Activated CD4-positive, alpha-beta T cell treated with anti-CD3 and anti-CD28 coated beads, Interleukin-2, amount 50 U/mL, for 4 hours (primary cell): ENCODE measurements at regions not wholly inside any gene's neighbourhood (a gene's known extent, or its start where the extent isn't known, plus 50 kb on each side); places are given as distances from the start of the nearest gene placed in this dataset.

Experiments
- DNase-seq, 2 experiments: peaks; one replicate each; pipeline ENCODE4 v3.0.0-alpha.2; 2020

GRCh38 chr10:44326474-44327030 lies 58.3 kb downstream of the CXCL12 start:
- DNase-seq = no peak

GRCh38 chr10:44325596-44326307 lies 59.1 kb downstream of the CXCL12 start:
- no peak for DNase-seq

DNA sequence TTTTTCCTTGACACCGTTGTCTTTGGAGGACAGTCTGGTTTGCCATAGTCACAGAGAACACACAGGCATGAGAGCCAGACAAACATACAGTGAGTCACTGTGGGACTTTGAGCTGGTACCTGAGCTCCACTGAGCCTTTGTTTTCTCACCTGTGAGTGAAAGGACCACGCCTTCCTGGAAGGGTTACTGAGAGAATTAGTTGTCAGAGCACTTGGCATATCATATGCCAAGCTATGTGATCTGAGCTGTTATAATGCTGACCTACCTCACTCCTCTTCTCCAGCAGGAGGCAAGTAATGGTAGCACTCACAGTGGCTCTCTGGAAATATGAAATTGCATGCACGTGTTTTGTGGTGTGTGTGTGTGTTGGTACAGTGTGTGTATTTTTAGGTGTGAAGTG lies 59.7 kb downstream of the CXCL12 start:
- DNase-seq = no peak

DNA sequence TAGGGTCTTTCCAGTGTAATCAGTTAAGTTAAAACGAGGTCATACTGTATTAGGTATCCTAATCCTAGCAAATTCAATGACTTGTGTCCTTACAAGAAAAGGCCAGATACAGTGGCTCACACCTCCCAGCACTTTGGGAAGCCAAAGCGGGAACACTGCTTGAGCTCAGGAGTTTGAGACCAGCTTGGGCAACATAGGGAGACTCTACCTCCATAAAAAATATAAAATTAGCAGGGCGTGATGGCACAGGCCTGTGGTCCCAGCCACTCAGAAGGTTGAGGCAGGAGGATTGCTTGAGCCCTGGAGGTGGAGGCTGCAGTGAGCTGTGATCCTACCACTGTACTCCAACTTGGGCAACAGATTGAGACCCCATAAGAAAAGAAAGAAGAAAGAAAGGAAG lies 61.1 kb downstream of the CXCL12 start:
- DNase-seq = no peak

GRCh38 chr10:44322137-44322536 lies 62.8 kb downstream of the CXCL12 start:
- no peak for DNase-seq

GRCh38 chr10:44320756-44321155 lies 64.1 kb downstream of the CXCL12 start:
- DNase-seq = no peak

DNA sequence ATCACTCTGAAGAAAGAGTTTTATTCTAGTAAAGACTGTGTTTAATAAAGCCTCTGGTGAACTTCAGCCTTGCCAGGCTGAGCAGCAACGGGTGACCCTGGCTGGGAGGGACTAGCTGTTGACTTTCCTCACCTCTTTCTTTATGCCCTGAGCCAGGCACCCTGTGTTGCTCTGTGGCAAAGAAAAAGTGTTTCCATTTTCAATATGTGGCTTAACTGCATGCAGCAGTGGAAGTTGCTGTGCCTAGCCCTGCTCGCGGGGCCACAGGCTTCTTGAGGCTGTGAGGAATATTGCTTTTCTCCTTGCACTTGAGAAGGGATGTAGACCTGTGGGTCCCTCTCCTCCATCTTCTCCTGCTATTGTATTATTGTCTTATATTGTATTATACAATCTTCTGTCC lies 67.0 kb downstream of the CXCL12 start:
- no peak for DNase-seq

DNA sequence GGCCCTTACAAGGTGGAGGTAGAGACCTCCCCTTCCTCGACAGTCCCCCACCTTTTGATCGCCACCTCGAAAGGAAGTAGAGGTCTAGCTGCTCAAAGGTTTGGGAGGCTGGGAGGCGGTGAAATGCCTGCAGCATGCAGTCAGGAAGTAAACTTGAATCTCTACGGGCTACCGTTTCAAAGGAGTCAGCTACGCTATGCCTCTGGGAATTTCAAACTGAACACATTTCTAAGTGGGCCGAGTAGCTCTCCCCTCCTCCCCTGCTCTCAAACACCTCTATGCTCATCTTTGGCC lies 68.0 kb downstream of the CXCL12 start:
- DNase-seq = no peak

DNA sequence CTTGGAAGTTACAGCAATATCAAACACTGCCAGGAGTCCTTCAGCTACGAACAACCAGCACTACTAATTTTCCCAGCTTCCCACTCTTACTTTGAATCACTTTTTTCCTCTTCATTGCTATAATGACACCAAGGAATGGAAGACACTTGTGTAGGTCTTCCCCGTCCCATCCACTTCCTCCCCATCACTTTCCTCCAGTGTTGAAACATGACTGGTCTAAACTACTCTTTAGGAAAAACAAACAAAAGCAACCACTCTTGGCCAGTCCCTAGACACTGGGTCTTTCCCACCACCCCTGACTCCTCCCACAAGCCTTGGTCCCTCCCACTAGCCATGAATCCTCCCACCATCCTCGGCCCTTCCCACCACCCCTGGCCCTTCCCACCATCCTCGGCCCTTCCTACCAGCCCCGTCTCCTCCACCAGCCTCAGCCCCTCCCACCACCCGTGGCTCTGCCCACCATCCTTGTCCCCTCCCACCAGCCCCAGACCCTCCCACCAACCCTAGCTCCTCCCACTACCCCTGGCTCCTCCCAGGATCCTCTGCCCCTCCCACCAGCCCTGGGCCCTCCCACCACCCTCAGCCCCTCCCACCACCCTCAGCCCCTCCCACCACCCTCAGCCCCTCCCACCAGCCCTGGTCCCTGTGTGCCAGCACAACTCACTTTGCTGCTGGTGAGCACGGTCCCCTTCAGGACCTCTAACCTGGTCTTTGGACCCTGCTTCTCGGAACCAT lies 68.5 kb downstream of the CXCL12 start:
- DNase-seq = no peak

DNA sequence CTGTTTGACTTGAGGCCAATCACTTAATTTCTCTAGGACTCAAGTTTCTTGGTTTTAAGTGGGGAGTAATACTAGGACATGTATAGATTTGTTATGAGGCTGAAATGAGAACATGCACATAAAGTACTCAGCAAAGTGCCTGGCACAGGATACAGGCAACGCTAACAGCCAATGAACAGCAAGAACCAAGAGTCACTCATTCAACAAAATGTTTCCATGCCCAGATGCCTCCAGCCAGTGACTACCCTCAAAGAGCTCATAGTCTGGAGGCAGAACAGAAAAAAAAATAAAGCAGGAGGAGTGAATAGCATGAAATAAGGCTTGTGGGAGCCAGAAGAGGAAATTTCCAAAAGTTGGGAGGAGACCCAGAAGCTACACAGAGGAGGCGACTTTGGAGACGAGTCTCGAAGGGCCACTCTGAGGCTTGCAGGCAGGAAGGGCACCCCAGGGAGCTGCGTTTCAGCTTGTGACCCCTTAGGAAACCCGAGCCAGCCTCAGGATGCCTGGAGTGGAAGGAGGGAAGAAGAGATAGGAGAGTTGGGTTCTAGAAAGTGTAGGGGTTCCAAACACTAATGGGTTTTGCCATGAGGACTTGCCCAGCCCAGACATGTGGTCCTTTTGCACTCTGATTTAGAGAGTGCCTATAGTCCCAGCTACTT lies 70.0 kb downstream of the CXCL12 start:
- DNase-seq = no peak

DNA sequence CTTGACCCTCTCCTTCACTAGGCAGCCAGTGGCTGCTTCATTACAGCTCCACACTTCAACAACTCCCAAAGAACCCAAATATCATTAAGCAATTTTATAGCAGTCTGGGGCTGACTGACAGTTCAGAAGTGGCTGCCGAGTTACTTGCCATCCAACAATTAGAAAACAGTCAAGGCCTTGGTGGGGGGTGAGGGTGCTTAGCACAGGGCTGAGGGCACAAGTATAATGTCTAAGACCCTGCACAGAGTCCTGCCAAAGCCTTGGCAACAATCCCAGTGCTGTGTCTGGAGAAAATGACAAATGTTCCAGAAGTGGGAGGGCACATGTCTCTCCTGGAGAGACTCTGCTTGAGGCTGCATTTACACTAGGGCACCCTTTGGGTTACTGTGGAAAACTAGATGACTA lies 71.1 kb downstream of the CXCL12 start:
- DNase-seq = no peak

DNA sequence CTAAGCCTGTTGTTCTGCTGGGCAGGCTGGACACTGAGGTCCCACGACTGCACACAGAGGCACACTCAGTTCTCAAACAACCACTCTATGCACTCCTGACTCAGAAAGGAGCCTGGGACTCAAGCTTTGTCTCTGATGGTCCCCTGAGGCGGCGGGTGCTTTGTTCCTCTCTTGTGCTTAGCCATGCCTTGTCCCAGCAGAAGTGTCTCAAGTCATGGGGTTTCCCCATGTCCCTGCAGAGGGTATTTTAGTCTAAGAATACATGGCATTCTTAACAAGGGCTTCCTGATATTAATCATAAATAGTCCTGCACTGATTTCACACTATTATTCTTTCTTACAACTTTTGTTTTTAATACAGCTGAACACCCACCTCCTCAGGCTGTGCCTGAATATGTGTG lies 72.5 kb downstream of the CXCL12 start:
- DNase-seq = no peak

DNA sequence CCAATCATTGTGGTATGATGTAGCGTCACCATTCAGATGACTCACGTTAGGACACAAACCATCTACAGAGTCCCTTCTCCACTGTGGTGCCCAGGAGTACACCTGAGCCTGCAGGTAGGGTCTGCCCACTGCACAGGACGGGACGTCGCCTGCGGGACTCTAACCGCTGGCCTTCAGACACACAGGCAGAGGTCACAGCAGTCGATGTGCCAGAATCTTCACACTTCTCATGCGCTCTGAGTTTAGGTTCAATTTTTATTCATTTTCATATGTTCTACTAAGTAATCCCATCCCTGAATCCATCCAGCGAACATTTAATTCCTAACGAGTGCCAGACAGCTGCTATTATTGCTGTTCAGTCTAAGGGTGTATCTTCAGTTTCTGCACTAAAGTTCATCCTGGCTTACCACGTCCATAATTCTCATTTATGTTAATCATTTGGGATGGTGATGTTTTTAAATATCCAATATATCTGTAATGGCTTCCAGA lies 73.3 kb downstream of the CXCL12 start:
- DNase-seq = no peak

DNA sequence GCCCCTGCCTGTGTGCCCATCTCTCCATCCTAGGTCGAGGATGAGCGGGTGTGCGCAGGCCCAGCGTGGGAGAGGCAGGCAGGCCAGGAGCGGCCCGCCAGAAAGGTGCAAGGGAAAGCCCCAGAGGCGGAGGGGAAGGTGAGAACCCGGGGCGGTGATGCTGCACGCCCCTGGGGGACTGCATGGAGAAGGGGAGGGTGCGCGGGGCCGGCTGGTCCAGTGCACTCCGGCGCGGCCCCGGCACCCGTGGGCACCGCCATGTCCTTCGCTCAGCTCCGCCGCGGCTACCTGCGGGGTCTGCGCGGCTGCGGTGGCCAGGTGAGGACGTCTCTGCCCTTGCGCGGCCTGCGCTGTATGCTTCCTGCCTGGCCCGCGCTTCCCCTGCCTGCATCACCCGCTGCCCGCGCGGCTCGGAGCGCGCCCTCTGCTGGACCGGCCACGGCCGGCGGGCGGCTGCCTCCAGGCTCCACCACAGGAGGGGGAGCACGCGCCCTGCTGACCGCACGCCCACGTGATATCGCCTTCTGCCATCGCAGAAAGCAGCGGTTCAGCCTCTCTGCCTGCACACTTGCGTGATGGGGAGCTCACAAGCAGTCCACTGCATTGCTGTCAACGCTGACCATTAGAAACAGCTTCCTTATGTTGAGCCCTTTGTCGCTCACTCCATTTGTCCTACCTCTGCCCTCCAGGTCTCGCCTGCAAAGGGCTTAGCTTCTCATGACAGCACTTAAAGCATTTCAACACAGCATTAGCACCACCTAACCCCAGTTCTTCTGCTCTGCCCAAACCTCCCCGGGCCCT lies 73.9 kb downstream of the CXCL12 start:
- DNase-seq = peak; percentile 21 to 23

- DNase-seq = no peak
Measured at GRCh38 chr10:44309939-44310761, 74.7 kb downstream of the CXCL12 start.

DNA sequence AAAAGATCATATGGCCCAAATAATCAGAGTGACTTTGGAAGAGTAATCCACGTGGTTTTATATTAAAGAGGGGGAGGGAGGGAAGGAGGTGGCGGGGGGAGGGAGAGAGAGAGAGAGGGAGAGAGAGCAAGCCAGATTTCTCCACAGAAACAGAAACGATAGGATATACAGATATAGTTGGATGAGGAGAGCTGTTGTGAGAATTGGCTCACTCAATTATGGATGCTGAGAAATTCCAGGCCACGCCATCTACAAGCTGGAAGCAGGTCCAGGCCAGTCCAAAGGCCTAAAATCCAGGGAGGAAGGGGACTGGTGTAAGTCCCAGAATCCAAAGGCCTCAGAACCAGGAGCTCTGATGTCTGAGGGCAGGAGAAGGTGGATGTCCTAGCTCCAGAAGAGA lies 75.5 kb downstream of the CXCL12 start:
- DNase-seq = no peak

DNA sequence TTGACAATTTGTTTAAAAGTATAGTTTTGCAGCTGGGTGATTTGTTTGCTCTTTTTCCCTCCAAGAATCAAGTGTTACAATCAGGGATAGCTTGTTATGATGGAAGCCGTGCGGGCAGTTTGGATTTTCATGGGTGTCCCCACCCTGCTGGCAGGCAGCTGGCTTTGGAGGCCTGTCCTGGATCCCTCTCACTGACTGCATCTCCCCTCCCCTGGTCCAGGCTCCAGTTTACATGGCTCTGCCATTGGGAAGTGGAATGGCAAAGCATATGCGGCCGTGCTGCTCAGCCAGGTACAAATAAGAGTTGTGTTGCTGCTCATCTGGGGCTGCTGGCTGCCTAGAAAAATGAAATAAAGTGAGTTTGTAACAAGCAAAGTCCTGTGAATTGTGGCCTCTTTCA lies 76.0 kb downstream of the CXCL12 start:
- DNase-seq = no peak

- no peak for DNase-seq
Measured at GRCh38 chr10:44307691-44308090, 77.2 kb downstream of the CXCL12 start.

GRCh38 chr10:44306762-44307161 lies 78.1 kb downstream of the CXCL12 start:
- no peak for DNase-seq

- no peak for DNase-seq
Measured at GRCh38 chr10:44306147-44306710, 78.7 kb downstream of the CXCL12 start.

DNA sequence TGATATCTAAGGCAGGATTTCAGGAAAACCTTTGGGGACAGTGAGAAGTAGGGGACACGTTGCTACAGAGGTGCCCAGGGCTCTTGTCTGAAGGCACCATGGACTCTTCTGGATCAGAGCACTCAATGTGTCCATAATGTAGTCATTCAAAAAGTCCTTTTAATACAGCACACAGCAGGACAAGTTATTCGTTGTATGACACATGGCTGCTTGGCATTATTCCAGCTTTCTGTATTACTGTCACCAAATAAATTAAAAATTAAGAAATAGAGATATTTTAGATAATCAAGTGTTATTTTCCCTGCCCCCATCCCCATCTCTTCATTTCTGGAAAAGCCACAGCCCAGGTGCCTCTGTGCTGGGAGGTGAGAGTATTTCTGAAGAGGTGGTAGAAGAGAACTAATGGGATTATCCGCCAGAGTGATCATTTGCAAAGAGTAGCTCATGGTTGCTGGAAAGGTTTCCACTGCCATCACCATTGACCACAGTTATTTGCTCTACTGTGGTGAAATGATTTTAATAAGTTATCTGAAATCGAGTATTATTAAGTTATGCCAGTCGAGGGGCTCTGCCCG lies 83.0 kb downstream of the CXCL12 start:
- no peak for DNase-seq
